DND-41 (cell line): ENCODE measurements at regions not wholly inside any gene's neighbourhood (a gene's known extent, or its start where the extent isn't known, plus 50 kb on each side); places are given as distances from the start of the nearest gene placed in this dataset.

Source experiments
- ATAC-seq: fragments of 200-7000 bp; cut with Tn5 transposase; 3 replicates; pipeline ENCODE4 v1.9.1; 2021; ENCODE audit warnings: low read depth; ENCODE audit not compliant: insufficient read depth
- DNase-seq: peaks from one replicate; pipeline ENCODE4 v3.0.0-alpha.2; 2020
- H2AFZ ChIP-seq: 2 replicates; pipeline ENCODE4 v1.6.0; 2012; ENCODE audit warnings: low read depth, low read length
- H3K27ac ChIP-seq: 2 replicates; pipeline ENCODE4 v1.5.1; 2012; ENCODE audit warnings: low read length, inconsistent platforms
- H3K27me3 ChIP-seq: fragments of 200-600 bp; sonication (generic); 2 replicates; pipeline ENCODE4 v1.6.0; 2012; ENCODE audit warnings: low read length, mild to moderate bottlenecking, inconsistent platforms; ENCODE audit not compliant: insufficient read depth, poor library complexity
- H3K36me3 ChIP-seq: 2 replicates; pipeline ENCODE4 v1.5.1; 2012; ENCODE audit warnings: low read length, inconsistent platforms; ENCODE audit not compliant: insufficient read depth
- H3K4me1 ChIP-seq: 2 replicates; pipeline ENCODE4 v1.5.1; 2012; ENCODE audit warnings: mild to moderate bottlenecking, low read length; ENCODE audit not compliant: insufficient read depth
- H3K4me2 ChIP-seq: 2 replicates; pipeline ENCODE4 v1.6.0; 2012; ENCODE audit warnings: mild to moderate bottlenecking, moderate library complexity, low read length, inconsistent platforms; ENCODE audit not compliant: insufficient read depth
- H3K4me3 ChIP-seq, 2 experiments: fragments of 200-600 bp in 1 of 2; shearing (Covaris generic) in 1 of 2; 2 replicates each; pipeline ENCODE4 v1.5.1; 2012 to 2016; ENCODE audit warnings: inconsistent platforms in 2 of 2, low read length in 2 of 2, mild to moderate bottlenecking in 2 of 2, low read depth in 1 of 2, moderate library complexity in 1 of 2
- H3K79me2 ChIP-seq: 2 replicates; pipeline ENCODE4 v1.6.0; 2012; ENCODE audit warnings: low read length, inconsistent platforms; ENCODE audit not compliant: insufficient read depth
- H3K9ac ChIP-seq: 2 replicates; pipeline ENCODE4 v1.6.0; 2012; ENCODE audit warnings: low read depth, mild to moderate bottlenecking, inconsistent platforms, low read length, moderate library complexity
- H3K9me3 ChIP-seq: 2 replicates; pipeline ENCODE4 v1.5.1; 2012; ENCODE audit warnings: low read length, moderate library complexity, mild to moderate bottlenecking, inconsistent platforms; ENCODE audit not compliant: insufficient read depth, severe bottlenecking
- H4K20me1 ChIP-seq: 2 replicates; pipeline ENCODE4 v1.6.0; 2012; ENCODE audit warnings: low read length; ENCODE audit not compliant: insufficient read depth
- EZH2 ChIP-seq: IDR thresholded peaks from 3 replicates; pipeline ENCODE4 v1.6.1; 2012; ENCODE audit warnings: borderline replicate concordance, low read depth, mild to moderate bottlenecking, moderate library complexity, low read length, inconsistent platforms; ENCODE audit not compliant: severe bottlenecking
- TF ChIP-seq, protein P1 (sequence below): IDR thresholded peaks from 2 replicates; pipeline ENCODE4 v1.5.1; 2012; ENCODE audit warnings: borderline replicate concordance, low read length, moderate library complexity, mild to moderate bottlenecking; ENCODE audit not compliant: poor library complexity, severe bottlenecking; ENCODE audit errors: extremely low read depth

- peaks cover 22% of the 10 kb centered on the region for H3K9me3 ChIP-seq
- TF ChIP-seq EZH2 = no peak
- H3K4me2 ChIP-seq = no peak overlapping the region
- ATAC-seq = no peak
- no peak overlapping the region for H2AFZ ChIP-seq
- no peak for DNase-seq
- H3K27ac ChIP-seq = no peak overlapping the region
- H3K27me3 ChIP-seq = no peaks in the 10 kb centered on the region
- H3K4me3 ChIP-seq = no peak overlapping the region
- no peak overlapping the region for H3K9ac ChIP-seq
- H3K36me3 ChIP-seq = no peaks in the 10 kb centered on the region
- H4K20me1 ChIP-seq = no peaks in the 10 kb centered on the region
- H3K4me1 ChIP-seq = no peaks in the 10 kb centered on the region
- H3K79me2 ChIP-seq = no peaks in the 10 kb centered on the region
Observed at GRCh38 chr4:83962492-83962891, 426.6 kb downstream of the GPAT3 start.

DNA sequence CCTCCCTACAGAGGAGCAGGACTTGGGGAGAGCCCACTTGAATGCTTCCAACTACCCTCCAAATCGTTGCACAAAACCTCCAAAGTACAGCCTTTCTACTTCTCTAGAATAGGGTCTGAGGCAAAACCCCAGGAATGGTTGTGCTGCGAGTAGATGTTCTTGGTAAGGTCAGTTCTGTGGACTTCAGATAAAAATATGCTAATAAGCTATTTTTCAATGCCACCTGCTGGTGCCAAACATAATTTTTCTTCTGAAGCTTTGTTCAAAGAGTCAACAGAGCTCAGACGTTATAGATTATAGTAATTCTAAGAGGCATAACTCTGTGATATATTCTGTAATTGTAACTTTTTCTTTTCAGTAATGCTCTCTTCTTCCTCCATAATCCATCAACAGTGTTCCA, 425.7 kb downstream of the GPAT3 start:
- ATAC-seq (no peak), DNase-seq (no peak)
- no peaks in the 10 kb centered on the region for H3K4me1 ChIP-seq
- H3K9ac ChIP-seq = no peak overlapping the region
- H4K20me1 ChIP-seq = no peaks in the 10 kb centered on the region
- peaks cover 22% of the 10 kb centered on the region for H3K9me3 ChIP-seq
- H3K27ac ChIP-seq = no peak overlapping the region
- TF ChIP-seq, protein P1, sequence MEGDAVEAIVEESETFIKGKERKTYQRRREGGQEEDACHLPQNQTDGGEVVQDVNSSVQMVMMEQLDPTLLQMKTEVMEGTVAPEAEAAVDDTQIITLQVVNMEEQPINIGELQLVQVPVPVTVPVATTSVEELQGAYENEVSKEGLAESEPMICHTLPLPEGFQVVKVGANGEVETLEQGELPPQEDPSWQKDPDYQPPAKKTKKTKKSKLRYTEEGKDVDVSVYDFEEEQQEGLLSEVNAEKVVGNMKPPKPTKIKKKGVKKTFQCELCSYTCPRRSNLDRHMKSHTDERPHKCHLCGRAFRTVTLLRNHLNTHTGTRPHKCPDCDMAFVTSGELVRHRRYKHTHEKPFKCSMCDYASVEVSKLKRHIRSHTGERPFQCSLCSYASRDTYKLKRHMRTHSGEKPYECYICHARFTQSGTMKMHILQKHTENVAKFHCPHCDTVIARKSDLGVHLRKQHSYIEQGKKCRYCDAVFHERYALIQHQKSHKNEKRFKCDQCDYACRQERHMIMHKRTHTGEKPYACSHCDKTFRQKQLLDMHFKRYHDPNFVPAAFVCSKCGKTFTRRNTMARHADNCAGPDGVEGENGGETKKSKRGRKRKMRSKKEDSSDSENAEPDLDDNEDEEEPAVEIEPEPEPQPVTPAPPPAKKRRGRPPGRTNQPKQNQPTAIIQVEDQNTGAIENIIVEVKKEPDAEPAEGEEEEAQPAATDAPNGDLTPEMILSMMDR = no peak
- no peak for TF ChIP-seq EZH2
- no peaks in the 10 kb centered on the region for H3K36me3 ChIP-seq
- H3K4me2 ChIP-seq = no peak overlapping the region
- no peak overlapping the region for H3K4me3 ChIP-seq
- H2AFZ ChIP-seq = no peak overlapping the region
- no peaks in the 10 kb centered on the region for H3K79me2 ChIP-seq
- H3K27me3 ChIP-seq = no peaks in the 10 kb centered on the region

DNA sequence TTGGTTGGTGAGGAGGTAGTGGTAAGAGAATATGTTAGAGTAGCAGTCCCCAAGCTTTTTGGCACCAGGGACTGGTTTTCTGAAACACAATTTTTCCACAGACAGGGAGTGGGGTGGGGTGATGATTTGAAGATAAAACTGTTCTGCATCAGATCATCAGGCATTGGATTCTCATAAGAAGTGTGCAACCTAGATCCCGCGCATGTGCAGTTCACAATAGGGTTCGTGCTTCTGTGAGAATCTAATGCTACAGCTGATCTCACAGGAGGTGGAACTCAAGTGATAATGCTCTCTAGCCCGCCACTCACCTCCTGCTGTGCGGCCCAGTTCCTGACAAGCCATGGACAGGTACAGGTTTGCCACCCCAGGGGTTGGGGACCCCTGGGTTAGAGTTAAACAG, 423.3 kb downstream of the GPAT3 start:
- H2AFZ ChIP-seq = no peak overlapping the region
- H3K27me3 ChIP-seq = no peaks in the 10 kb centered on the region
- no peak overlapping the region for H3K9ac ChIP-seq
- no peak overlapping the region for H3K4me2 ChIP-seq
- ATAC-seq (no peak), DNase-seq (no peak)
- no peak overlapping the region for H3K27ac ChIP-seq
- TF ChIP-seq, protein P1 = no peak
- no peak for TF ChIP-seq EZH2
- no peaks in the 10 kb centered on the region for H3K36me3 ChIP-seq
- H3K4me3 ChIP-seq = no peak overlapping the region
- no peaks in the 10 kb centered on the region for H4K20me1 ChIP-seq
- no peaks in the 10 kb centered on the region for H3K4me1 ChIP-seq
- H3K79me2 ChIP-seq = no peaks in the 10 kb centered on the region
- H3K9me3 ChIP-seq = peaks cover 7% of the 10 kb centered on the region

GRCh38 chr4:83947830-83948193, 411.9 kb downstream of the GPAT3 start:
- no peak overlapping the region for H3K27ac ChIP-seq
- H3K27me3 ChIP-seq = no peaks in the 10 kb centered on the region
- no peak for TF ChIP-seq EZH2
- TF ChIP-seq, protein P1 = no peak
- H3K4me1 ChIP-seq = no peaks in the 10 kb centered on the region
- no peak overlapping the region for H3K9ac ChIP-seq
- no peak for ATAC-seq
- H3K9me3 ChIP-seq = no peaks in the 10 kb centered on the region
- no peaks in the 10 kb centered on the region for H3K36me3 ChIP-seq
- DNase-seq = no peak
- H3K4me3 ChIP-seq = no peak overlapping the region
- no peaks in the 10 kb centered on the region for H4K20me1 ChIP-seq
- H3K4me2 ChIP-seq = no peak overlapping the region
- no peaks in the 10 kb centered on the region for H3K79me2 ChIP-seq
- no peak overlapping the region for H2AFZ ChIP-seq
